ENCODE measurements at regions not wholly inside any gene's neighbourhood (a gene's known extent, or its start where the extent isn't known, plus 50 kb on each side); places are given as distances from the start of the nearest gene placed in this dataset.

DNA sequence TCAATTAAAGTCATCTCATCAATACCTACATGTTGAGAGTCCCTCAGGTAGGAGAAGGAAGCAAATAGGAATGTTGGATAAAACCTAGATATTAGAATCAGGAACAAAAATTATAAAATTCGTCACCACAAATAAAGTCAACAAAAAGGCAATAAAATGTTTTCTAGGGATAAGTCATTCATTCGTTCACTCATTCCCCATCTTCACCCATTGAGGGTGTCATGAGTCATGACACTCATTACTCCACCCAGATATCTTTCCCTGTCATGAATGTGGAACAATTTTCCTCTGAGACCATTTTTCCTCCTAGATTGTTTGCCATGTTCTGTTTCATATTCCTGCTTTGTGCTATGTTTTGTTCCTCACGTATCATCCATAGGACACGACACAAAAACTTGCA, 50.9 kb upstream of the OLIG3 start:
- POLR2A ChIA-PET (ENCODE audit: partially characterized antibody), result no interaction called here
- Histone ChIP-seq H3K36me3 (ENCODE audit: control insufficient read depth in 2 of 4, insufficient read depth in 4 of 4, low read length in 3 of 4) (no peaks in the 10 kb centered on the region), H2BK5ac (ENCODE audit: low read depth, low read length) (no peak overlapping the region), H3K4me2 (ENCODE audit: insufficient read depth in 1 of 2, low read depth in 2 of 2, low read length in 2 of 2) (no peak overlapping the region), H3K23ac (ENCODE audit: insufficient read length) (no peak overlapping the region), H3K4me1 (replicated peaks in 1 of 4; ENCODE audit: control insufficient read depth in 3 of 4, insufficient read depth in 4 of 4, low read length in 3 of 4) (peaks cover 2 to 20% (median 16%) of the 10 kb centered on the region in 4 experiments; a peak in 5 of 7 replicates), H2AFZ (ENCODE audit: low read length) (no peak overlapping the region), H3K18ac (ENCODE audit: extremely low read depth, low read length) (no peak overlapping the region), H3K4me3 (ENCODE audit: extremely low read depth in 1 of 4, insufficient read depth in 2 of 4, low read depth in 3 of 4, low read length in 4 of 4) (no peak overlapping the region), H3K4ac (replicated peaks; ENCODE audit: insufficient read length, low read depth, low read length) (no peak overlapping the region), H2BK20ac (ENCODE audit: low read length) (peak overlapping the region; percentile 28; the same call in 1 of the 2 replicates), H3K9me3 (ENCODE audit: insufficient read depth in 2 of 2, low read depth in 1 of 2, low read length in 1 of 2) (no peaks in the 10 kb centered on the region), H2BK120ac (replicated peaks; ENCODE audit: low read depth, low read length) (no peak overlapping the region), H3K79me2 (ENCODE audit: control insufficient read depth in 1 of 2, insufficient read depth in 2 of 2, low read length in 2 of 2) (no peaks in the 10 kb centered on the region), H3K27me3 (replicated peaks in 1 of 4; ENCODE audit: control insufficient read depth in 3 of 4, extremely low read depth in 1 of 4, insufficient read depth in 3 of 4, low read length in 3 of 4) (no peaks in the 10 kb centered on the region), H3K56ac (replicated peaks; ENCODE audit: insufficient read length, low read depth, low read length) (no peak overlapping the region), H3K27ac (ENCODE audit: low read depth, low read length) (no peak overlapping the region), H4K5ac (ENCODE audit: insufficient read length, low read depth, low read length) (no peak overlapping the region), H2BK15ac (ENCODE audit: low read length) (no peak overlapping the region), H2BK12ac (ENCODE audit: low read depth, low read length) (no peak overlapping the region), H3K23me2 (ENCODE audit: low read depth, low read length) (no peaks in the 10 kb centered on the region), H3K9ac (replicated peaks in 1 of 4; ENCODE audit: extremely low read depth in 1 of 4, low read depth in 3 of 4, low read length in 3 of 4) (no peak overlapping the region), H3K79me1 (ENCODE audit: low read depth, low read length) (no peaks in the 10 kb centered on the region), H4K8ac (ENCODE audit: extremely low read depth, insufficient read depth, low read length) (no peak overlapping the region), H4K91ac (replicated peaks; ENCODE audit: insufficient read length, low read length) (no peak overlapping the region), H3K14ac (ENCODE audit: insufficient read length) (no peak overlapping the region), H2AK5ac (ENCODE audit: low read depth, low read length) (no peak overlapping the region), H4K20me1 (replicated peaks in 1 of 2; ENCODE audit: control insufficient read depth in 1 of 2, insufficient read depth in 2 of 2, low read length in 2 of 2) (no peaks in the 10 kb centered on the region)
- 96% methylated on average over 4 of the region's 4 CpGs; no CpG with 5 or more reads in 1 of the 2 experiments for WGBS, 2 experiments (ENCODE audit: extremely low coverage in 1 of 2, insufficient coverage in 1 of 2, insufficient read length in 1 of 2, insufficient replicate concordance in 2 of 2, low coverage in 1 of 2, low lambda C conversion rate in 2 of 2, missing lambda C conversion rate in 1 of 2)
- DNase-seq (ENCODE audit: low read depth in 1 of 2, low spot score in 2 of 2) (no peak), FAIRE-seq (no peak)
- TF ChIP-seq SUZ12 (IDR thresholded peaks at IDR 0.05; ENCODE audit: low read length), result no peak
- no peak for TF ChIP-seq JUND (IDR thresholded peaks at IDR 0.05; ENCODE audit: low read length)
- CTCF ChIA-PET (ENCODE audit: partially characterized antibody), result no interaction called here

Measured in H1 (cell line).